Stimulated activated naive B cell treated with anti-CD40 and anti-IgM and Interleukin-4, amounts not matched to agents 10 μg/mL and 1 μg/mL and 100 μg/mL, for 72 hours (primary cell): ENCODE measurements at regions not wholly inside any gene's neighbourhood (a gene's known extent, or its start where the extent isn't known, plus 50 kb on each side); places are given as distances from the start of the nearest gene placed in this dataset.

Experiments
- ATAC-seq, 2 donors: fragments of 150-1000 bp; cut with Tn5 transposase; replicated peaks; 2 replicates each; pipeline ENCODE4 v1.10.0; 2021; ENCODE audit warnings: moderate library complexity in 1 of 2
- DNase-seq: peaks from one replicate; pipeline ENCODE4 v3.0.0; 2021
- H3K27ac Mint-ChIP-seq: one replicate; pipeline ENCODE4 v1.8.0; 2022; ENCODE audit warnings: mild to moderate bottlenecking, mixed read lengths
- H3K27me3 Mint-ChIP-seq, 2 donors: one replicate each; pipeline ENCODE4 v1.8.0; 2022; ENCODE audit warnings: mixed read lengths in 2 of 2
- H3K36me3 Mint-ChIP-seq, 2 donors: one replicate each; pipeline ENCODE4 v1.8.0; 2022; ENCODE audit warnings: mixed read lengths in 2 of 2, mild to moderate bottlenecking in 1 of 2
- H3K4me1 Mint-ChIP-seq, 2 donors: one replicate each; pipeline ENCODE4 v1.8.0; 2022; ENCODE audit warnings: mixed read lengths in 2 of 2, mild to moderate bottlenecking in 1 of 2
- H3K4me3 Mint-ChIP-seq, 2 donors: one replicate each; pipeline ENCODE4 v1.8.0; 2022; ENCODE audit warnings: mild to moderate bottlenecking in 2 of 2, mixed read lengths in 2 of 2, moderate library complexity in 1 of 2
- H3K9me3 Mint-ChIP-seq, 2 donors: one replicate each; pipeline ENCODE4 v1.8.0; 2022; ENCODE audit warnings: mixed read lengths in 2 of 2, mild to moderate bottlenecking in 1 of 2

DNA sequence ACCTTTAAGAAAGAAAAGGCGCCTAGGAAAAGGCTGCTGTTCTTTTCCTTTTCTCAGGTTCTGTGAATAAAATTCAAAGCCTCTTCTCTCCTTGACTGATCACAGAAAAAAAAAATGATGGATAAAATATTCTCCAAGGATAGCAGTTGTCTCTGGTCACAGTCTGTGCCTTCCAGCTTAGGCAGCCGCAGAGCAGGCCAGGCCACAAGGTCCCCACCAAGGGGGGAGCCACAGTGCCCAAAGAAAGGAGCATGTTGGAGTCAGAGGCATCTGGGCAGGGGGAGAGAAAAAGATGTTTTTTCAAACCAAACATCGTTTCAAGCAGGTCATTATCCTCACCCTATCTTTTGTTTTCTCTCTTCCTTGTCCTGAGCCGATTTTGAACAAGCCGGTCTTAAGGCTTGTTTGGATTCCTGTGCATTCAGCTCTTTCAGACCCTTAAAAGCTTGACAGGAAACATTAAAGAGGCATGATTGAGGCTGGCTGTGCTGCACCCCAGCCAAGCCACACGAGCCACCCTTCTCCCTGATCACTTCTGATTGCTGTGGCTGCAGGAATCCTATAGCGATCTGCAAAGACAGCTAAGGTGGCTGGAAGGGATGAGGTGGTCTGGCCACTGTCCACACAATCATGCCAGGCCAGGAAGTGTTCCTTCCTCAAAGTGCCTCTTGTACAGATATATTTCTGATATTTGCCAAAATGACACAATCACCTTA is 284.6 kb upstream of the TLE4 start:
- Mint-ChIP-seq H3K27me3 (no peaks in the 10 kb centered on the region), H3K4me1 (no peaks in the 10 kb centered on the region), H3K4me3 (no peak overlapping the region), H3K36me3 (no peaks in the 10 kb centered on the region), H3K27ac (no peak overlapping the region), H3K9me3 (no peaks in the 10 kb centered on the region)
- no peak for DNase-seq
- no peak for ATAC-seq

DNA sequence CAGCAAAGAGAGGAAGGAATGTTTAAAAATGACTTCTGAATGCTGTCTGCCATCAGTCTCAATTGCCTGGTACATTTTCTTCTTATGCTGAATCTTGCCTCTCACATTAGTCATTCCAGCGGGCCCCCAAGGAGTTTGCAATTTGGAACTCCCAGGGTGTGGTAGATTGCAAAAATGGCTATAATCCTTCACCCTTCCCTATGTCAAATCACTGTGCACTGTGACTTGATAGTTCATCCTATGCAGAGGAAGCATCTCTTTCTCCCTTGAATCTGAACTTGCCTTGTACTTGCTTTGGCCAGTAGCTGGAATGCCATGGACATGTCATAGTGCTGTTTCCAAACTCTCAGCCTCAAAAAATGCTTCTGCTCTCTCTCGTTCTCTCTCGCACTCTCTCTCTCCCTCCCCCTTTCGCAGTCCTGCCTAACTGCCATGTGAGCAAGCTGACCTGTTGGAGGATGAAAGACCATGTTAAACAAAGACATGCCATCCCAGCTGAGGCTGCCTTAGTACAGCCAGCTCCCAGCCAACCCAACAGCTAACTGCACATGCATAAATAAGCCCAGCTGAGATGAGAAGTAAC is 284.0 kb upstream of the TLE4 start:
- DNase-seq: no peak
- H3K27ac Mint-ChIP-seq: no peak overlapping the region
- no peaks in the 10 kb centered on the region for H3K4me1 Mint-ChIP-seq
- H3K4me3 Mint-ChIP-seq: no peak overlapping the region
- H3K36me3 Mint-ChIP-seq: no peaks in the 10 kb centered on the region
- H3K9me3 Mint-ChIP-seq: no peaks in the 10 kb centered on the region
- no peak for ATAC-seq
- H3K27me3 Mint-ChIP-seq: no peaks in the 10 kb centered on the region

DNA sequence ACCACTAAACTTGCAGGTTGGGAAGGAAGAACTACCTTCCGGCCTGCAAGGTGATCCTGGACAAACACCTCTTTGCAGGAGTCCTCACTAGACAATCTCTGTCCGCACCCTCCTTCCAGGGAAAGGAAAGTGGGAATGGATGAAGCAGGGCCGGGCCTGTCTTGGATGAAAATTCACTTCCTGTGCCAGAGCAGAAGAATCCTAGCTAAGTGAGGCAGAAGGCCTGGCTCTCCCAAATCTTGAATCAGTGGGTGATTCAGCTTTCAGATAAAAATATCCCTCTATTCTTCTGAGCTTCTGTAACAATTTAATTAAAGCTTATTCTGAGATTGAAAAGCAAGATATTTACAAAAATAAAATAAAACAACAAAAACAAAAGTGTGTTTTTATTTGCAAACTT is 281.9 kb upstream of the TLE4 start:
- DNase-seq (no peak), ATAC-seq (no peak)
- H3K4me3 Mint-ChIP-seq: no peak overlapping the region
- no peaks in the 10 kb centered on the region for H3K4me1 Mint-ChIP-seq
- H3K36me3 Mint-ChIP-seq: no peaks in the 10 kb centered on the region
- H3K27me3 Mint-ChIP-seq: no peaks in the 10 kb centered on the region
- no peak overlapping the region for H3K27ac Mint-ChIP-seq
- no peaks in the 10 kb centered on the region for H3K9me3 Mint-ChIP-seq

DNA sequence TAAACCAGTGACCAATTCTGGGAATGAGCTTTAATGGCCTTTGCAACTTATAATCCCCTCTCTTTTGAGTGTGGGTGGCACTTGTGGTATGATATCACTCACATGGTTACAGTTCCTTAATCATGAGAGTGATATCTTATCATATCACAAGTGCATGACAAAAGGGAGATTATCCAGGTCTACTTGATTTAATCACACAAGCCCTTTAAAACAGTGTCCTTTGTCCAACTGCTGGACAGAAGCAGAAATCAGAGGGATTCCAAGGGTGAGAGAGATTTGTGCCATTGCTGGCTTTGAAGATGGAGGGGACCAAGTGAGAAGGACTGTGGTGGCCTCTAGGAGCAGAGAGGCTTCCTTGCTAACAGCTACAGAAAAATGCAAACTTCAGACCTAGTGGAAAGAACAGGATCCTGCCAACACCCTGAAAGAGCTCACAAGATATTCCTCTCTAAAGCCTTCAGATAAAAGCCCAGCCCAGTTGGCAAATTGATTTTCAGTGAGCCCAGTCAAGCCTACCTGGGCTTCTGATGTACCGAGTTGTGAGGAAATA is 279.0 kb upstream of the TLE4 start:
- Mint-ChIP-seq H3K27me3 (no peaks in the 10 kb centered on the region), H3K4me1 (no peaks in the 10 kb centered on the region), H3K4me3 (no peak overlapping the region), H3K36me3 (no peaks in the 10 kb centered on the region), H3K27ac (no peak overlapping the region), H3K9me3 (no peaks in the 10 kb centered on the region)
- no peak for DNase-seq
- peak in 1 of 2 donors; percentile 52 for ATAC-seq

DNA sequence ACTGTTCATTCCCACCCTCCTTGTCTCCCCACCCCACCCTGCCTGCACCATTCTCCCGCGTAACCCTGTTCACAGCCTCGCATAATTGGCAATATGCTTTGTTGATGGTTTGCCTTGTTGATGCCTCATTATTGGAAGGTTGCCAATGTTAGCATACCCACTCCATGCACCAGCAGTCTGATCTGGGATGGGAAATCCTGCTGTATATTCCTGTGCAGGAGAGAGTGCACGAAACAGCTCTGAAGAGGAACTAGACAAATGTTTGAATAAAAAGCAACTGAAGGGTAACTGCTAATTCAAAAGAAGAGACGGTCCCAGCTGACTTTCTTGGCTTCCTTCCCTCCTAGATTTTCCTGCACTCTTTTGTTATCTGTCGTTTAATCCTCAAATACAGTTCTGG is 271.7 kb upstream of the TLE4 start:
- no peak overlapping the region for H3K4me3 Mint-ChIP-seq
- no peaks in the 10 kb centered on the region for H3K36me3 Mint-ChIP-seq
- no peaks in the 10 kb centered on the region for H3K27me3 Mint-ChIP-seq
- no peak for ATAC-seq
- H3K4me1 Mint-ChIP-seq: no peaks in the 10 kb centered on the region
- H3K9me3 Mint-ChIP-seq: no peaks in the 10 kb centered on the region
- H3K27ac Mint-ChIP-seq: no peak overlapping the region
- DNase-seq: no peak

DNA sequence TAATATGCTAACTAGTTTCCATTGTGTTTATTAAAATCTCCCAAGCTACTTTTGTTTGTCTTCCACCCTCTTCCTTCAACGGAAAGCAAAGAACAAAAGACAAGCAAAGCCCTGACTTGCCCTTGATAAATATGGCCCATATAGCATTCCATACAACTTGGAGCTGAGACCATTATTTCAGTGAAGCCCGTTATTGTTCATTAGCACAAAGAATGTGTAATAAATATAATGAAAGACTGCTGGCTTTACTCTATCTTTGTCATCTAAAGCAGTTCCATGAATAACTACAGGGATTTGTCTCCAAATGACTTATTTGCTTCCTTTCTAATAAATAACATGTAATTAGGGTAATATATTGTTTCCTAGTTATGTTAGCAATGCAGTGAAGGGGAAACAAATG is 270.7 kb upstream of the TLE4 start:
- H3K4me3 Mint-ChIP-seq: no peak overlapping the region
- no peak overlapping the region for H3K27ac Mint-ChIP-seq
- DNase-seq (no peak), ATAC-seq (no peak)
- H3K9me3 Mint-ChIP-seq: no peaks in the 10 kb centered on the region
- H3K4me1 Mint-ChIP-seq: no peaks in the 10 kb centered on the region
- H3K27me3 Mint-ChIP-seq: no peaks in the 10 kb centered on the region
- no peaks in the 10 kb centered on the region for H3K36me3 Mint-ChIP-seq

DNA sequence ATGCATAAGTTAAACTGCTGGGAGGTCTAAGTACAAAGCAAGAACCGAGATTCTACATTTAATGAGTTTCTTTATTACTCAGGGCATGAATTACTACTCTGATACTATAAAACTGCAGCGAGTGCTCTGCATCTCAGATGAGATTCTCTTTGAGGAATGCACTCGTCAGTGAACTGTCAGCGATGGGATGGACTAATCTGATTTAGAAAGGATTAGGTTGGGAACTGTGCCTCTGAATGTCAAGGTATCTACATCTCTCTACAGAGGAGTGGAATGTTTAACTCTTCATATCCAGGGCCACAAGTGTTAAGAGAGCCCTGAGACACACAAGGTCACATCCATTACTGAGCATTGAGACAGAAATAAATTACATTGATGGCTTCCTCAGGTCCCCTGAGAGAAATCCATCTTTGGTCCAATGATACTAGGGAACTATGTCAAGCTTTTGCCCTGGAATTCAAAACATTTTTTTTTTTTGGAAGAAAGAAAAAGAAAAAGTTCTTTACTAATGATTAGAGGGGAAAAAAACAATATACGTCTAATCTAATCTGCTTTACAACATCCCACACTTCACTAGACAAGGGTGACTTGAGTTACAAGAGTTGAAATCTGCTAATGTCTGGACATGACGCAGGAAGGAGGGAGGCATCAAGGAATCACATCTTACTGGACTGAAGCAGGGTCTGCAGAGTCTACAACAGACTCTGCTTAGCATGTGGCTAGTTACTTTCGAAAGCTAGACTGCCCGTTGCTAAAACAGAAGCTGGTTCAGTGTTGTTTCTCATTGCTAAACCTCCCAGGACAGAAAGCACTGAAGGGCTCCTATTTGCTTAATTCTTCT is 270.0 kb upstream of the TLE4 start:
- Mint-ChIP-seq H3K4me1 (no peaks in the 10 kb centered on the region), H3K27me3 (no peaks in the 10 kb centered on the region), H3K4me3 (no peak overlapping the region), H3K36me3 (no peaks in the 10 kb centered on the region), H3K9me3 (no peaks in the 10 kb centered on the region), H3K27ac (no peak overlapping the region)
- no peak for ATAC-seq
- DNase-seq: no peak

DNA sequence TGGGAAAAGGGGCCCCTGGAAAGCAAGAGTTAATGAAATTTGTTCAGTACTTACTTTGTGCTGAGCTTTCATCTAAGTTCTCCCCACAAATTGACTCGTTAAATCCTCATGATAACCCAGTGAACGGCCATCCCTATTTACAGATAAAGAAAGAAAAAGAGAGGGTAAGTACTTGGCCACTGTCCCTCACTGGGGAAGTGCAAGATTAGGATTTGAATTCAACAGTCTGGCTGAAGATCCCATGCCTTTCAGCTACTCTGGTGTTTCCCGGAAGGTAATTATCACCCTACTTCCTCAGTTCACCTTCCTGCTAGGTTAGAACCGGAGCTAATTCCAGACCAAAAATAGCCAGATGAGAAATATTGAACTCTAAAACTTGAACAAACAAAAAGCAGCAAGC is 269.2 kb upstream of the TLE4 start:
- H3K27me3 Mint-ChIP-seq: no peaks in the 10 kb centered on the region
- no peaks in the 10 kb centered on the region for H3K9me3 Mint-ChIP-seq

DNA sequence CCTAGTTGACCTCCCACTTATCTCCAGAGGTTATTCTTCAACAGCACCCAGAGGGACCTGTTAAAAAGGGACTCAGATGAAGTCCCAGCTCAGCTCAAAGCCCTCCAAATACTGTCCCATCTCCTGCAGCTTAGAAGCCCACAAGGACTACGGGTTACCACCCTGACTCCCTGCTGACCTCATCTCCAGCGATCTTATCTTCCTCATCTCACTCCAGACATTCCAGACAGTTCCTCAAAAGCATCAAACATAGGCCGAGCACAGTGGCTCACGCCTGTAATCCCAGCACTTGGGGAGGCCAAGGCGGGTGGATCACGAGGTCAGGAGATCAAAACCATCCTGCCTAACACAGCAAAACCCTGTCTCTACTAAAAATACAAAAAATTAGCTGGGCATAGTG is 263.8 kb upstream of the TLE4 start:
- no peaks in the 10 kb centered on the region for H3K9me3 Mint-ChIP-seq
- no peaks in the 10 kb centered on the region for H3K27me3 Mint-ChIP-seq
- no peak for DNase-seq
- no peaks in the 10 kb centered on the region for H3K4me1 Mint-ChIP-seq
- no peak overlapping the region for H3K4me3 Mint-ChIP-seq
- ATAC-seq: no peak
- no peaks in the 10 kb centered on the region for H3K36me3 Mint-ChIP-seq
- H3K27ac Mint-ChIP-seq: no peak overlapping the region

More for the DNA sequence above, 269.2 kb upstream of the TLE4 start:
- Mint-ChIP-seq H3K27ac (no peak overlapping the region), H3K4me3 (no peak overlapping the region), H3K4me1 (no peaks in the 10 kb centered on the region), H3K36me3 (no peaks in the 10 kb centered on the region)
- no peak for DNase-seq
- no peak for ATAC-seq

DNA sequence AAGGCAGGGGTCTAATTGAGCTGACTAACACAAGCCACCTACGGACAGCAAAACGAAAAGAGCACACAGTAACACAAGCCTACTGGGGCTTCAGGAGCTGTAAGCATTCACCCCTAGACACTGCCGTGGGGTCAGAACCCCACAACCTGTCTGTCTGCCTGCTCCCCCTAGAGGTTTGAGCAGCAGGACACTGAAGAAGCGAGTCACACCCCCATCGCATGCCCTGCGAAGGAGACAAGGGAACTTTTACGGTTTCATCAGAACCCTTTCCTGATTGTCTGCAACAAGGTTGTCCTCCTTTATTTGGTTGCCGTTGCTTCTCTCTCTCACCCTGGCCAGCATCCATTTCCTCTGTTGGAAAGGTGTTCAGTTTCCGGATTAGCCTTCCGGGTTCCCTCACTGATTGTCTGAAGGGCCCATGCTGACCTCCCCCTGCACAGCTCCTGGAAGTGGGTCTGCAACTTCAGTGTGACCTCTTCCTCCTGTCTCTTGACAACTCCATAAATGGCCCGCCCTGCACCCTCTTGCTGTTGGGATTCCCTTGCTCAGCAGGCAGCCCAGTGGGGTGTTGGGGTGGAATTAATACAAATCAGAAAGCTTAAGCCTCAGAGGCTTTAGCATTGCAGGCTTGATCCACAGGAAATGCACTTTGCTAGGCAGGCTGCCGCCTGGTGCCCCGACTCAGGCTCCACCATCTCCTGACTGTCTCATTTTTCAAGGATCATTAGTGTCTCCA is 258.9 kb upstream of the TLE4 start:
- Mint-ChIP-seq H3K9me3 (no peaks in the 10 kb centered on the region), H3K36me3 (no peaks in the 10 kb centered on the region), H3K4me1 (no peaks in the 10 kb centered on the region), H3K27me3 (peaks cover 0 to 9% of the 10 kb centered on the region in 2 donors), H3K4me3 (no peak overlapping the region), H3K27ac (no peak overlapping the region)
- DNase-seq: no peak
- no peak for ATAC-seq

DNA sequence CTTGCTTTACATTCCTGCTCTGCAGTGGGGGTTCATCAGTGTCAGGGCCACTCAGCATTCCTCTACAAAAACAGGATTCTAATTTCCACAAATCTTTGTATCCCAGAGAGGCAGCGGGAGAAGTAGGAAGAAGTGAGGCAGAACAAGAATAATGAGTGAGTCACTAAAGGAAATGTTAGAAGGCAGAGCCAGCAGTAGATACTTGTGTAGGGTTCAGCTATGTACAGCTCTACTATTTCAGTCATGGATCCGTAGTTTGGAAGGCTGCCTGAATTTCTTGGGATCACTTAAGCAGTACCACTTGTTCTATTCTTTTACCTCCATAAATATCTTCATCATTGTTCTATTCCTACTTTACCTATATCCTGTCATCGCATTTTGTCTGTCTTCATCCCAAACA is 246.3 kb upstream of the TLE4 start:
- no peak overlapping the region for H3K27ac Mint-ChIP-seq
- DNase-seq (no peak), ATAC-seq (no peak)
- H3K27me3 Mint-ChIP-seq: peaks cover 0 to 4% of the 10 kb centered on the region in 2 donors
- no peaks in the 10 kb centered on the region for H3K36me3 Mint-ChIP-seq
- no peak overlapping the region for H3K4me3 Mint-ChIP-seq
- H3K9me3 Mint-ChIP-seq: peaks cover 0 to 3% of the 10 kb centered on the region in 2 donors
- no peaks in the 10 kb centered on the region for H3K4me1 Mint-ChIP-seq

DNA sequence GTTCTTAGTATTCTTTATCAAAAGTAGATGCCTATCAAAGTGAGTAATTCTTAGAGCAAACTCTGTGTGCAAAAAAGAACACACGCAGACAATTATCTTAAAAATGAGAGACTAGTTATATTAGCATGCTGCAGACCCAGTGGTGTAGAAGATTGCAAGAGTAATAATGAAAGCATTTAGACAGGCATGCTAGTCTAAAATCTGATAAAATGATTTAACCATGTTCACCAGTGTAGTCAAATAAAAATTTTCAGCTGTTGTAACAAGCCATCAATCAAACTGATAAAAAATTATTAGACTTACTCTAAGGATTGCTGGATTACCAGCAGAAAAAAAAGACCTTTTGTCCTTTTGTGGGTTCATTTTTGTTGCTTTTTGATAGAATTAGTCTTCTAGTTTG is 241.9 kb upstream of the TLE4 start:
- Mint-ChIP-seq H3K27me3 (peaks cover 0 to 2% of the 10 kb centered on the region in 2 donors), H3K36me3 (no peaks in the 10 kb centered on the region), H3K27ac (no peak overlapping the region), H3K4me3 (no peak overlapping the region), H3K4me1 (no peaks in the 10 kb centered on the region), H3K9me3 (no peaks in the 10 kb centered on the region)
- DNase-seq: no peak
- ATAC-seq: no peak

DNA sequence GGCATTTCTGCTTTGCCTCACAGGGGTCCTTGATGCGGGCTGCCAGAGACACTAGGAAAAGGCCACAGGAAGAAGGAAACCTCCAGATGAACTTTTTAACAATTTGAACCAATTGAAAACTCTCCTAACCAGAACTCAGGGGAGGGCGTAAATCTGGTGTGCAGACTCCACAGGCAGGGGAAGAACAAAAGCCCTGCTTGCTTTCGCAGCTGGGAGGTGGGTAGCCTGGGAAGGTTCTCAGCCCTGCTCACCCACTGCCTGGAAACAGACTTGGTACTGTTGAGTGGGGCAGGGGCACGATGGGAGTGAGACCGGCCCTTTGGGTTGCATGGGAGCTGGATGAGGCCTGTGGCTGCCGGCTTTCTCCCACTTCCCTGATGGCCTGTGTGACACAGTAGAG is 237.8 kb upstream of the TLE4 start:
- no peak for ATAC-seq
- no peak overlapping the region for H3K4me3 Mint-ChIP-seq
- H3K9me3 Mint-ChIP-seq: peaks cover 6 to 7% of the 10 kb centered on the region in 2 donors

DNA sequence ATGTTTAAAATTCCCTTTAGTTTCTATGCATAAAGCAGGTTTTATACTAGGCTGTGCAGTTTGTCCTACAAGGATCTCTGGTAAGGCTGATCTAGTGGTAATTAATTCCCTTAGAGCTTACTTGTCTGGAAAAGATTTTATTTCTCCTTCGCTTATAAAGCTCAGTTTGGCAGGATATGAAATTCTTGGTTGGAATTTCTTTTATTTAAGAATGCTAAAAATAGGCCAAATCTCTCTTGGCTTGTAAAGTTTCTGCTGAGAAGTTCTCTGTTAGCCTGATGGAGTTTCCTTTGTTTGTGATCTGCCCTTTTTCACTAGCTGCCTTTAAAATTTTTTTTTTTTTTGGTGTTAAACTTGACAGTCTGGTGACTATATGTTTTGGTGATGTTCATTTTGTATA is 237.1 kb upstream of the TLE4 start:
- H3K36me3 Mint-ChIP-seq: no peaks in the 10 kb centered on the region
- H3K4me1 Mint-ChIP-seq: no peaks in the 10 kb centered on the region
- H3K9me3 Mint-ChIP-seq: peaks cover 6 to 7% of the 10 kb centered on the region in 2 donors
- no peak for ATAC-seq
- no peak overlapping the region for H3K4me3 Mint-ChIP-seq
- H3K27ac Mint-ChIP-seq: no peak overlapping the region
- DNase-seq: no peak
- H3K27me3 Mint-ChIP-seq: peaks cover 0 to 3% of the 10 kb centered on the region in 2 donors

More for the DNA sequence above, 237.8 kb upstream of the TLE4 start:
- peaks cover 0 to 3% of the 10 kb centered on the region in 2 donors for H3K27me3 Mint-ChIP-seq
- no peaks in the 10 kb centered on the region for H3K4me1 Mint-ChIP-seq
- H3K27ac Mint-ChIP-seq: no peak overlapping the region
- DNase-seq: no peak
- no peaks in the 10 kb centered on the region for H3K36me3 Mint-ChIP-seq
